ENCODE measurements at regions not wholly inside any gene's neighbourhood (a gene's known extent, or its start where the extent isn't known, plus 50 kb on each side); places are given as distances from the start of the nearest gene placed in this dataset.

DNA sequence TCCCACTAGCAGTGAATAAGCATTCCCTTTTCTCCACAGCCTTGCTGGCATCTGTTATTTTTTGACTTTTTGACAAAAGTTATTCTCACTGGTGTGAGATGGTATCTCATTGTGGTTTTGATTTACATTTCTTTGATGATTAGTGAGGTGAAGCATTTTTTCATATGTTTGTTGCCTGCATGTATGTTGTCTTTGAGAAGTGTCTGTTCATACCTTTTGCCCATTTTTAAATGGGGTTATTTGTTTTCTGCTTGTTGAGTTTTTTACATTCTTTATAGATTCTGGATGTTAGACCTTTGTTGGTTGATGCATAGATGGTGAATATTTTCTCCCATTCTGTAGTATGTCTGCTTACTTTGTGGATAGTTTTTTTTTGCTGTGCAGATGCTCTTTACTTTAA, 171.7 kb downstream of the SREK1 start:
- ChIA-PET CTCF (ENCODE audit: low intra/inter-chr PET ratio, low total read pairs) (no interaction called here), POLR2A (no interaction called here)
- Histone ChIP-seq H3K9me3 (ENCODE audit: low read length) (no peaks in the 10 kb centered on the region; the same call in 1 of the 2 replicates), H3K4me1 (ENCODE audit: insufficient read depth, low read length) (no peaks in the 10 kb centered on the region), H3K9ac (ENCODE audit: insufficient read depth, low read depth, low read length) (no peak overlapping the region), H3K27me3 (ENCODE audit: control insufficient read depth in 1 of 2, insufficient read depth in 2 of 2, low read length in 2 of 2) (no peaks in the 10 kb centered on the region; a peak in 1 of 5 replicates), H3K79me2 (ENCODE audit: insufficient read depth, low read length) (no peaks in the 10 kb centered on the region), H3K4me2 (ENCODE audit: low read depth, low read length) (no peak overlapping the region), H3K36me3 (replicated peaks in 1 of 2; ENCODE audit: control insufficient read depth in 1 of 2, insufficient read depth in 2 of 2, low read length in 2 of 2) (no peaks in the 10 kb centered on the region), H2AFZ (ENCODE audit: low read length) (no peak overlapping the region), H3K4me3 (replicated peaks in 1 of 3; ENCODE audit: insufficient read depth in 1 of 3, low read depth in 2 of 3, low read length in 3 of 3) (no peak overlapping the region), H3K27ac (ENCODE audit: extremely low read length, insufficient read depth, low read length) (no peak overlapping the region), H4K20me1 (ENCODE audit: insufficient read depth, low read length) (no peaks in the 10 kb centered on the region)
- ATAC-seq (no peak), FAIRE-seq (no peak), DNase-seq (ENCODE audit: low spot score) (no peak)
- in situ Hi-C loops (cut with HindIII; ENCODE audit: extremely low pct_ligation_motif_present, low pct_unique_long_range_greater_than_20kb), result no loop called here
- BruUV-seq (replicated peaks), result no TSS peak
- intact Hi-C loops (cut with micrococcal nuclease; ENCODE audit: unreplicated experiment), result loop anchor here (5.0 kb wide), 1 partner anchor 887 kb away; no protein-coding TSS in a partner anchor
- TF ChIP-seq NFYB (CRISPR knock-in tag; IDR thresholded peaks at IDR 0.05), result no peak
- TF ChIP-seq, protein P1, sequence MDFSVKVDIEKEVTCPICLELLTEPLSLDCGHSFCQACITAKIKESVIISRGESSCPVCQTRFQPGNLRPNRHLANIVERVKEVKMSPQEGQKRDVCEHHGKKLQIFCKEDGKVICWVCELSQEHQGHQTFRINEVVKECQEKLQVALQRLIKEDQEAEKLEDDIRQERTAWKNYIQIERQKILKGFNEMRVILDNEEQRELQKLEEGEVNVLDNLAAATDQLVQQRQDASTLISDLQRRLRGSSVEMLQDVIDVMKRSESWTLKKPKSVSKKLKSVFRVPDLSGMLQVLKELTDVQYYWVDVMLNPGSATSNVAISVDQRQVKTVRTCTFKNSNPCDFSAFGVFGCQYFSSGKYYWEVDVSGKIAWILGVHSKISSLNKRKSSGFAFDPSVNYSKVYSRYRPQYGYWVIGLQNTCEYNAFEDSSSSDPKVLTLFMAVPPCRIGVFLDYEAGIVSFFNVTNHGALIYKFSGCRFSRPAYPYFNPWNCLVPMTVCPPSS (IDR thresholded peaks at IDR 0.05), result no peak
- TF ChIP-seq PHF20 (CRISPR knock-in tag; IDR thresholded peaks at IDR 0.05), result no peak
- no peak for TF ChIP-seq ZMYM3 (CRISPR knock-in tag; IDR thresholded peaks at IDR 0.05)
- no peak for TF ChIP-seq KDM3A (CRISPR knock-in tag; IDR thresholded peaks at IDR 0.05; ENCODE audit: low read depth)
- no peak for TF ChIP-seq TEAD2 (CRISPR knock-in tag; IDR thresholded peaks at IDR 0.05)
- no peak for TF ChIP-seq POLR2AphosphoS2 (IDR thresholded peaks at IDR 0.05; ENCODE audit: low read depth, low read length)
- no peak for TF ChIP-seq ETV5 (CRISPR knock-in tag; IDR thresholded peaks at IDR 0.05; ENCODE audit: borderline replicate concordance)
- TF ChIP-seq, protein P2, sequence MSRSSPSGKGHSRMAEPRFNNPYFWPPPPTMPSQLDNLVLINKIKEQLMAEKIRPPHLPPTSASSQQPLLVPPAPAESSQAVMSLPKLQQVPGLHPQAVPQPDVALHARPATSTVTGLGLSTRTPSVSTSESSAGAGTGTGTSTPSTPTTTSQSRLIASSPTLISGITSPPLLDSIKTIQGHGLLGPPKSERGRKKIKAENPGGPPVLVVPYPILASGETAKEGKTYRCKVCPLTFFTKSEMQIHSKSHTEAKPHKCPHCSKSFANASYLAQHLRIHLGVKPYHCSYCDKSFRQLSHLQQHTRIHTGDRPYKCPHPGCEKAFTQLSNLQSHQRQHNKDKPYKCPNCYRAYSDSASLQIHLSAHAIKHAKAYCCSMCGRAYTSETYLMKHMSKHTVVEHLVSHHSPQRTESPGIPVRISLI (CRISPR knock-in tag; IDR thresholded peaks at IDR 0.05; ENCODE audit: borderline replicate concordance), result no peak
- no peak for TF ChIP-seq ZNF724P (CRISPR knock-in tag; IDR thresholded peaks at IDR 0.05; ENCODE audit: borderline replicate concordance)
